ENCODE measurements at regions not wholly inside any gene's neighbourhood (a gene's known extent, or its start where the extent isn't known, plus 50 kb on each side); places are given as distances from the start of the nearest gene placed in this dataset.

GRCh38 chr6:27098956-27099355 is 148.5 kb upstream of the PRSS16 start:
- POLR2A ChIA-PET, result no interaction called here
- DNase-seq (ENCODE audit: low spot score), result no peak
- peaks cover 3 to 12% of the 10 kb centered on the region in 2 experiments; a peak in 4 of 5 replicates for H3K27me3 ChIP-seq (ENCODE audit: control insufficient read depth in 1 of 2, insufficient read depth in 2 of 2, low read length in 2 of 2)
- H3K9me3 ChIP-seq (ENCODE audit: low read length), result no peaks in the 10 kb centered on the region
- H3K27ac ChIP-seq (ENCODE audit: extremely low read length, insufficient read depth, low read length), result no peak overlapping the region
- no TSS peak for BruUV-seq (replicated peaks)
- no peak for FAIRE-seq
- H3K9ac ChIP-seq (ENCODE audit: insufficient read depth, low read depth, low read length), result no peak overlapping the region
- CTCF ChIA-PET (ENCODE audit: low intra/inter-chr PET ratio, low total read pairs), result no interaction called here
- ATAC-seq, result no peak
- TF ChIP-seq IRF2 (CRISPR knock-in tag; IDR thresholded peaks at IDR 0.05), result no peak
- TF ChIP-seq NFIC (IDR thresholded peaks at IDR 0.05; ENCODE audit: low read length), result no peak
- no peak for TF ChIP-seq ZNF160 (CRISPR knock-in tag; IDR thresholded peaks at IDR 0.05)
- TF ChIP-seq ISL2 (CRISPR knock-in tag; IDR thresholded peaks at IDR 0.05), result no peak
- TF ChIP-seq MLLT10 (CRISPR knock-in tag; IDR thresholded peaks at IDR 0.05), result no peak
- TF ChIP-seq ZFP1 (CRISPR knock-in tag; IDR thresholded peaks at IDR 0.05), result no peak
- TF ChIP-seq ZNF280B (CRISPR knock-in tag; IDR thresholded peaks at IDR 0.05; ENCODE audit: borderline replicate concordance), result no peak
- no peak for TF ChIP-seq THRA (CRISPR knock-in tag; IDR thresholded peaks at IDR 0.05; ENCODE audit: borderline replicate concordance)
- no peak for TF ChIP-seq ZNF264 (CRISPR knock-in tag; IDR thresholded peaks at IDR 0.05)
- no peak overlapping the region for H3K4me2 ChIP-seq (ENCODE audit: low read depth, low read length)
- 79% methylated on average over 19 of the region's 19 CpGs for WGBS (ENCODE audit: low lambda C conversion rate)
- H3K36me3 ChIP-seq (replicated peaks in 1 of 2; ENCODE audit: control insufficient read depth in 1 of 2, insufficient read depth in 2 of 2, low read length in 2 of 2), result no peaks in the 10 kb centered on the region
- H3K79me2 ChIP-seq (ENCODE audit: insufficient read depth, low read length), result no peaks in the 10 kb centered on the region
- no peaks in the 10 kb centered on the region for H3K4me1 ChIP-seq (ENCODE audit: insufficient read depth, low read length)
- H3K4me3 ChIP-seq (replicated peaks in 1 of 3; ENCODE audit: insufficient read depth in 1 of 3, low read depth in 2 of 3, low read length in 3 of 3), result no peak overlapping the region
- intact Hi-C loops (cut with micrococcal nuclease; ENCODE audit: unreplicated experiment), result no loop called here
- H2AFZ ChIP-seq (ENCODE audit: low read length), result no peak overlapping the region
- in situ Hi-C loops (cut with HindIII; ENCODE audit: extremely low pct_ligation_motif_present, low pct_unique_long_range_greater_than_20kb), result no loop called here
- H4K20me1 ChIP-seq (ENCODE audit: insufficient read depth, low read length), result no peaks in the 10 kb centered on the region

Data from HepG2 (cell line).